ENCODE measurements at regions not wholly inside any gene's neighbourhood (a gene's known extent, or its start where the extent isn't known, plus 50 kb on each side); places are given as distances from the start of the nearest gene placed in this dataset.
A peak's percentile ranks its signal among the peaks of the same experiment; 100 is the strongest.

DNA sequence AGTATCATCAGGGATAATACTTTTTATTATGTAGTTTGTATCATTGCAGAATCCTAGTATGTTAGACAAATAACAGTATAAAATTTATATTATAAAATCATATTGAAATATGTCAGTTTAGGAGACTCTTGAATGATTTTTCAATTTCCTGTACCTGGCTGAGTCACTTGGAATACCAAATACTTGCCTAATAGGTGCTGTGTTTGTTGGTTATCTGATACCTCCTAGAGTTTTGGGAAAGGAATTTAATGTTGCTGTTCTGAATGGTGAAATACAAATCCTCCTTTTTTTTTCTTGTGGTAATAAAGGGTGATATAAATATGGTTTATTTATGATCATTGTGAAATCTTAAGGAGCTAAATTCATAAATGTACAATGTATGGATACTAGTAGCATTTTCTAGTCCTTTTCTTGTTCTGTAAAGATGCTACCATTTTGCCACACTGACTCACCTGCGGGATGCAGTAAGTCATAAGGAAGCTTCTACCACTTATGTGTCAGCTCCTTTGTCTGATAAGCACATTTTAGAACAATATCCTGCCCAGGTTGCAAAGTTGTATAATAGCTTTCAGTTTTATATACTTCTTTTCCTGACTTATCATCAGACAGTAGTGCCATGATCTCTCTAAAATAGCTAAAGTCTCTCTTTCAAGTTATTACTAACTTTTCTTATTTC lies 465.5 kb downstream of the XIRP2 start:
- WGBS, 2 donors: 88 to 94% methylated on average over 1 of the region's 1 CpG
- no peak for ATAC-seq (ENCODE audit: insufficient read depth, low FRiP score)
- TF ChIP-seq, protein P1, sequence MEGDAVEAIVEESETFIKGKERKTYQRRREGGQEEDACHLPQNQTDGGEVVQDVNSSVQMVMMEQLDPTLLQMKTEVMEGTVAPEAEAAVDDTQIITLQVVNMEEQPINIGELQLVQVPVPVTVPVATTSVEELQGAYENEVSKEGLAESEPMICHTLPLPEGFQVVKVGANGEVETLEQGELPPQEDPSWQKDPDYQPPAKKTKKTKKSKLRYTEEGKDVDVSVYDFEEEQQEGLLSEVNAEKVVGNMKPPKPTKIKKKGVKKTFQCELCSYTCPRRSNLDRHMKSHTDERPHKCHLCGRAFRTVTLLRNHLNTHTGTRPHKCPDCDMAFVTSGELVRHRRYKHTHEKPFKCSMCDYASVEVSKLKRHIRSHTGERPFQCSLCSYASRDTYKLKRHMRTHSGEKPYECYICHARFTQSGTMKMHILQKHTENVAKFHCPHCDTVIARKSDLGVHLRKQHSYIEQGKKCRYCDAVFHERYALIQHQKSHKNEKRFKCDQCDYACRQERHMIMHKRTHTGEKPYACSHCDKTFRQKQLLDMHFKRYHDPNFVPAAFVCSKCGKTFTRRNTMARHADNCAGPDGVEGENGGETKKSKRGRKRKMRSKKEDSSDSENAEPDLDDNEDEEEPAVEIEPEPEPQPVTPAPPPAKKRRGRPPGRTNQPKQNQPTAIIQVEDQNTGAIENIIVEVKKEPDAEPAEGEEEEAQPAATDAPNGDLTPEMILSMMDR (IDR thresholded peaks at IDR 0.05; ENCODE audit: control extremely low read depth, extremely low read depth): no peak

DNA sequence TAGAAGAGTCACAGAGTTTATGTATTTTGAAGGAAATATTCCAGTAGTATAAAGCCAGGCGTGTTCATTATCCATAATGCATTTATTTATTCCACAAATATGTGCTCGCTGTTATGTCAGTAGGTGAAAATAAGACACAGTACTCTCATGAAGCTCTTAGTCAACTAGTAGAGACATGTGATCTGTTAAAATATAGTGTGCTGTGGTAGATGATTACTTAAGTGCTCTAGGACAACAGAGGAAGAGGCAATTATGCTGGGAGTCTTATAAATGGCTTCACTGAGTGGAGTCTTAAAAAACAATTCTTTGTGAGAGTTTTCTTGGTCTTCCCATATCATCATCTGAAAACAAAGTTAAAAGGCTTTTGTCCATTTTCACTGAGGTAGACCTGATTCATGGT lies 457.3 kb downstream of the XIRP2 start:
- H3K9me3 ChIP-seq (ENCODE audit: control insufficient read depth in 4 of 4, insufficient read depth in 3 of 4, low read length in 3 of 4): no peaks in the 10 kb centered on the region
- WGBS, 2 donors: 93% methylated on average over 2 of the region's 2 CpGs
- H3K27ac ChIP-seq (ENCODE audit: low read depth in 1 of 2, low read length in 1 of 2): no peak overlapping the region
- H3K36me3 ChIP-seq (ENCODE audit: control insufficient read depth in 4 of 4, insufficient read depth in 4 of 4, low read length in 4 of 4): no peaks in the 10 kb centered on the region
- H3K27me3 ChIP-seq (ENCODE audit: control insufficient read depth in 3 of 3, insufficient read depth in 3 of 3, low read length in 2 of 3): no peaks in the 10 kb centered on the region
- H3K4me1 ChIP-seq (ENCODE audit: control insufficient read depth in 5 of 5, insufficient read depth in 5 of 5, low read length in 5 of 5): no peaks in the 10 kb centered on the region
- no peak overlapping the region for H3K4me3 ChIP-seq
- no peak overlapping the region for H3K9ac ChIP-seq (ENCODE audit: insufficient read depth in 1 of 2, low read length in 2 of 2)
- ATAC-seq (ENCODE audit: insufficient read depth, low FRiP score) (no peak), DNase-seq (no peak)
- TF ChIP-seq, protein P1 (IDR thresholded peaks at IDR 0.05; ENCODE audit: control extremely low read depth, extremely low read depth): no peak

More for the DNA sequence above, 465.5 kb downstream of the XIRP2 start:
- Histone ChIP-seq H3K4me3 (no peak overlapping the region), H3K9me3 (ENCODE audit: control insufficient read depth in 4 of 4, insufficient read depth in 3 of 4, low read length in 3 of 4) (no peaks in the 10 kb centered on the region), H3K27ac (ENCODE audit: low read depth in 1 of 2, low read length in 1 of 2) (no peak overlapping the region), H3K9ac (ENCODE audit: insufficient read depth in 1 of 2, low read length in 2 of 2) (no peak overlapping the region), H3K4me1 (ENCODE audit: control insufficient read depth in 5 of 5, insufficient read depth in 5 of 5, low read length in 5 of 5) (no peaks in the 10 kb centered on the region), H3K27me3 (ENCODE audit: control insufficient read depth in 3 of 3, insufficient read depth in 3 of 3, low read length in 2 of 3) (no peaks in the 10 kb centered on the region), H3K36me3 (ENCODE audit: control insufficient read depth in 4 of 4, insufficient read depth in 4 of 4, low read length in 4 of 4) (no peaks in the 10 kb centered on the region)
- no peak for DNase-seq

GRCh38 chr2:167342769-167343168 lies 454.5 kb downstream of the XIRP2 start:
- no peak overlapping the region for H3K4me3 ChIP-seq
- no peak overlapping the region for H3K9ac ChIP-seq (ENCODE audit: insufficient read depth in 1 of 2, low read length in 2 of 2)
- H3K4me1 ChIP-seq (ENCODE audit: control insufficient read depth in 5 of 5, insufficient read depth in 5 of 5, low read length in 5 of 5): no peaks in the 10 kb centered on the region
- DNase-seq: peak in 2 of 3 donors; percentile 9 to 27
- H3K9me3 ChIP-seq (ENCODE audit: control insufficient read depth in 4 of 4, insufficient read depth in 3 of 4, low read length in 3 of 4): no peaks in the 10 kb centered on the region
- TF ChIP-seq, protein P1 (IDR thresholded peaks at IDR 0.05; ENCODE audit: control extremely low read depth, extremely low read depth): no peak
- H3K27me3 ChIP-seq (ENCODE audit: control insufficient read depth in 3 of 3, insufficient read depth in 3 of 3, low read length in 2 of 3): no peaks in the 10 kb centered on the region
- ATAC-seq (ENCODE audit: insufficient read depth, low FRiP score): no peak
- no peaks in the 10 kb centered on the region for H3K36me3 ChIP-seq (ENCODE audit: control insufficient read depth in 4 of 4, insufficient read depth in 4 of 4, low read length in 4 of 4)
- WGBS, 2 donors: 74 to 82% methylated on average over 1 of the region's 1 CpG
- no peak overlapping the region for H3K27ac ChIP-seq (ENCODE audit: low read depth in 1 of 2, low read length in 1 of 2)

DNA sequence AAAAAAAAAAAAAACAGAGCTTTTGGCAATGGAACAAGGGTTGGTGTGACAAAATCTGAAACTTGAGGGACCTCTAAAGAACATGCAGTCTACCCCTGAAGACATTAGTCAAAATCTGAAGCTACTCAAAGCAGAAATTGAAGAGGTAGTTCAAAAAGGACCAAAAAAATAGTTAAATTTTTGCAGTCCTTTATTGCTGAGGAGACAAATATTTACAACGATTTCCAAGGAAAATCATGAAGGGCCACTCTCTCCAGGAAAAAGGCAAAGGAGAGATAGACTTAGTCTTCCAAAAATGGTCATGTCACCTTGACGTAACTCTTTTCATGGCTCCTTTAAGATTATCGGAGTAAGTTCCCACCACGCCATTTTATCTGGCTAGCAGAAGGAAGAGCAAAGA lies 452.0 kb downstream of the XIRP2 start:
- Histone ChIP-seq H3K9ac (ENCODE audit: insufficient read depth in 1 of 2, low read length in 2 of 2) (no peak overlapping the region), H3K27me3 (ENCODE audit: control insufficient read depth in 3 of 3, insufficient read depth in 3 of 3, low read length in 2 of 3) (no peaks in the 10 kb centered on the region), H3K4me3 (no peak overlapping the region), H3K27ac (ENCODE audit: low read depth in 1 of 2, low read length in 1 of 2) (no peak overlapping the region), H3K36me3 (ENCODE audit: control insufficient read depth in 4 of 4, insufficient read depth in 4 of 4, low read length in 4 of 4) (no peaks in the 10 kb centered on the region), H3K9me3 (ENCODE audit: control insufficient read depth in 4 of 4, insufficient read depth in 3 of 4, low read length in 3 of 4) (no peaks in the 10 kb centered on the region), H3K4me1 (ENCODE audit: control insufficient read depth in 5 of 5, insufficient read depth in 5 of 5, low read length in 5 of 5) (no peaks in the 10 kb centered on the region)
- WGBS, 2 donors: 91 to 94% methylated on average over 4 of the region's 4 CpGs
- TF ChIP-seq, protein P1 (IDR thresholded peaks at IDR 0.05; ENCODE audit: control extremely low read depth, extremely low read depth): no peak
- DNase-seq (no peak), ATAC-seq (ENCODE audit: insufficient read depth, low FRiP score) (no peak)
